ENCODE measurements at regions not wholly inside any gene's neighbourhood (a gene's known extent, or its start where the extent isn't known, plus 50 kb on each side); places are given as distances from the start of the nearest gene placed in this dataset.

- no peak for DNase-seq (ENCODE audit: low spot score)
- Mint-ChIP-seq H3K36me3 (ENCODE audit: low read depth, unreplicated experiment) (no peaks in the 10 kb centered on the region), H3K27ac (ENCODE audit: unreplicated experiment) (no peak overlapping the region), H3K4me3 (ENCODE audit: unreplicated experiment) (no peak overlapping the region), H3K9me3 (ENCODE audit: unreplicated experiment) (no peaks in the 10 kb centered on the region), H3K4me1 (ENCODE audit: unreplicated experiment) (peaks cover 4% of the 10 kb centered on the region), H3K27me3 (ENCODE audit: unreplicated experiment) (no peaks in the 10 kb centered on the region)
- no peak for TF ChIP-seq CTCF (IDR thresholded peaks at IDR 0.05; ENCODE audit: unreplicated experiment)
Observed at GRCh38 chr19:31432201-31432810, 83.1 kb upstream of the TSHZ3 start.

GRCh38 chr19:31436121-31436776 lies 87.0 kb upstream of the TSHZ3 start:
- Mint-ChIP-seq H3K27ac (ENCODE audit: unreplicated experiment) (no peak overlapping the region), H3K4me1 (ENCODE audit: unreplicated experiment) (peaks cover 9% of the 10 kb centered on the region), H3K9me3 (ENCODE audit: unreplicated experiment) (no peaks in the 10 kb centered on the region), H3K36me3 (ENCODE audit: low read depth, unreplicated experiment) (no peaks in the 10 kb centered on the region), H3K27me3 (ENCODE audit: unreplicated experiment) (no peaks in the 10 kb centered on the region), H3K4me3 (ENCODE audit: unreplicated experiment) (no peak overlapping the region)
- no peak for TF ChIP-seq CTCF (IDR thresholded peaks at IDR 0.05; ENCODE audit: unreplicated experiment)
- DNase-seq (ENCODE audit: low spot score): no peak

- no peak for DNase-seq (ENCODE audit: low spot score)
- H3K27ac Mint-ChIP-seq (ENCODE audit: unreplicated experiment): no peak overlapping the region
Observed at GRCh38 chr19:31438401-31439269, 89.4 kb upstream of the TSHZ3 start.

GRCh38 chr19:31439270-31439573 lies 90.0 kb upstream of the TSHZ3 start:
- Mint-ChIP-seq H3K27ac (ENCODE audit: unreplicated experiment) (no peak overlapping the region), H3K27me3 (ENCODE audit: unreplicated experiment) (no peaks in the 10 kb centered on the region), H3K4me3 (ENCODE audit: unreplicated experiment) (no peak overlapping the region), H3K36me3 (ENCODE audit: low read depth, unreplicated experiment) (no peaks in the 10 kb centered on the region), H3K9me3 (ENCODE audit: unreplicated experiment) (no peaks in the 10 kb centered on the region), H3K4me1 (ENCODE audit: unreplicated experiment) (peaks cover 4% of the 10 kb centered on the region)
- no peak for TF ChIP-seq CTCF (IDR thresholded peaks at IDR 0.05; ENCODE audit: unreplicated experiment)
- no peak for DNase-seq (ENCODE audit: low spot score)

More at GRCh38 chr19:31438401-31439269, 89.4 kb upstream of the TSHZ3 start:
- Mint-ChIP-seq H3K4me1 (ENCODE audit: unreplicated experiment) (peaks cover 4% of the 10 kb centered on the region), H3K9me3 (ENCODE audit: unreplicated experiment) (no peaks in the 10 kb centered on the region), H3K27me3 (ENCODE audit: unreplicated experiment) (no peaks in the 10 kb centered on the region), H3K4me3 (ENCODE audit: unreplicated experiment) (no peak overlapping the region), H3K36me3 (ENCODE audit: low read depth, unreplicated experiment) (no peaks in the 10 kb centered on the region)
- no peak for TF ChIP-seq CTCF (IDR thresholded peaks at IDR 0.05; ENCODE audit: unreplicated experiment)

- H3K4me3 Mint-ChIP-seq (ENCODE audit: unreplicated experiment): no peak overlapping the region
- TF ChIP-seq CTCF (IDR thresholded peaks at IDR 0.05; ENCODE audit: unreplicated experiment): no peak
- no peak for DNase-seq (ENCODE audit: low spot score)
- no peaks in the 10 kb centered on the region for H3K36me3 Mint-ChIP-seq (ENCODE audit: low read depth, unreplicated experiment)
- no peaks in the 10 kb centered on the region for H3K9me3 Mint-ChIP-seq (ENCODE audit: unreplicated experiment)
- H3K27ac Mint-ChIP-seq (ENCODE audit: unreplicated experiment): no peak overlapping the region
- no peaks in the 10 kb centered on the region for H3K4me1 Mint-ChIP-seq (ENCODE audit: unreplicated experiment)
- H3K27me3 Mint-ChIP-seq (ENCODE audit: unreplicated experiment): no peaks in the 10 kb centered on the region
Observed at GRCh38 chr19:31444931-31445330, 95.7 kb upstream of the TSHZ3 start.

Measured in endothelial cell (in vitro differentiated cells).